Chondrocyte (in vitro differentiated cells): ENCODE measurements at regions not wholly inside any gene's neighbourhood (a gene's known extent, or its start where the extent isn't known, plus 50 kb on each side); places are given as distances from the start of the nearest gene placed in this dataset.
A peak's percentile ranks its signal among the peaks of the same experiment; 100 is the strongest.
"Not testable (repeated sequence)": the region's sequence is repeated elsewhere in the genome, so short reads cannot be mapped to it uniquely, and the experiment has no call there.

Experiments
- DNase-seq: peaks from one replicate; pipeline ENCODE4 v3.0.0; 2021; ENCODE audit warnings: mixed read lengths, low spot score
- H3K27ac Mint-ChIP-seq: one replicate; pipeline ENCODE4 v1.8.0; 2021; ENCODE audit warnings: mild to moderate bottlenecking, moderate library complexity, mixed read lengths; ENCODE audit not compliant: unreplicated experiment
- H3K27me3 Mint-ChIP-seq: 2 replicates; pipeline ENCODE4 v1.8.0; 2021; ENCODE audit warnings: low read depth, mixed read lengths
- H3K36me3 Mint-ChIP-seq: 2 replicates; pipeline ENCODE4 v1.8.0; 2021; ENCODE audit warnings: low read depth, mixed read lengths
- H3K4me1 Mint-ChIP-seq: 2 replicates; pipeline ENCODE4 v1.8.0; 2021; ENCODE audit warnings: low read depth, mild to moderate bottlenecking, mixed read lengths
- H3K4me3 Mint-ChIP-seq: one replicate; pipeline ENCODE4 v1.8.0; 2021; ENCODE audit warnings: mild to moderate bottlenecking, moderate library complexity, mixed read lengths; ENCODE audit not compliant: unreplicated experiment
- H3K9me3 Mint-ChIP-seq: 2 replicates; pipeline ENCODE4 v1.8.0; 2021; ENCODE audit warnings: low read depth, mixed read lengths
- TF ChIP-seq, protein P1 (sequence below): fragments of 200-600 bp; sonication (generic); IDR thresholded peaks from 2 replicates; pipeline ENCODE4 v1.5.0; 2021; ENCODE audit warnings: antibody characterized with exemption, mild to moderate bottlenecking, moderate library complexity

DNA sequence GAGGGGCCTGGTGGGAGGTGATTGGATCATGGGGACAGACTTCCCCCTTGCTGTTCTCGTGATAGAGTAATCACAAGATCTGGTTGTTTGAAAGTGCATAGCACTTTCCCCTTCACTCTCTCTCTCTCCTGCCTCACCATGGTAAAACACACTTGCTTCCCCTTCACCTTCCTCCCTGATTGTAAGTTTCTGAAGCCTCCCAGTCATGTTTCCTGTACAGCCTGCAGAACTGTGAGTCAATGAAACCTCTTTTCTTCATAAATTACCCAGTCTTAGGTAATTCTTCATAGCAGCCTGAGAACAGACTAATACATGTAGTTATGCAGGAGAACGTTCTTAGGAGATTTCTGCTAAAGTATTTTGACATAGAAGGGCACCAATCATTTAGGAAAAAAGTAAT is 59.9 kb upstream of the FBXO28 start:
- peaks cover 5% of the 10 kb centered on the region for H3K4me1 Mint-ChIP-seq
- peaks cover 1% of the 10 kb centered on the region for H3K36me3 Mint-ChIP-seq
- no peak overlapping the region for H3K4me3 Mint-ChIP-seq
- no peak overlapping the region for H3K27ac Mint-ChIP-seq
- no peak for DNase-seq
- TF ChIP-seq, protein P1, sequence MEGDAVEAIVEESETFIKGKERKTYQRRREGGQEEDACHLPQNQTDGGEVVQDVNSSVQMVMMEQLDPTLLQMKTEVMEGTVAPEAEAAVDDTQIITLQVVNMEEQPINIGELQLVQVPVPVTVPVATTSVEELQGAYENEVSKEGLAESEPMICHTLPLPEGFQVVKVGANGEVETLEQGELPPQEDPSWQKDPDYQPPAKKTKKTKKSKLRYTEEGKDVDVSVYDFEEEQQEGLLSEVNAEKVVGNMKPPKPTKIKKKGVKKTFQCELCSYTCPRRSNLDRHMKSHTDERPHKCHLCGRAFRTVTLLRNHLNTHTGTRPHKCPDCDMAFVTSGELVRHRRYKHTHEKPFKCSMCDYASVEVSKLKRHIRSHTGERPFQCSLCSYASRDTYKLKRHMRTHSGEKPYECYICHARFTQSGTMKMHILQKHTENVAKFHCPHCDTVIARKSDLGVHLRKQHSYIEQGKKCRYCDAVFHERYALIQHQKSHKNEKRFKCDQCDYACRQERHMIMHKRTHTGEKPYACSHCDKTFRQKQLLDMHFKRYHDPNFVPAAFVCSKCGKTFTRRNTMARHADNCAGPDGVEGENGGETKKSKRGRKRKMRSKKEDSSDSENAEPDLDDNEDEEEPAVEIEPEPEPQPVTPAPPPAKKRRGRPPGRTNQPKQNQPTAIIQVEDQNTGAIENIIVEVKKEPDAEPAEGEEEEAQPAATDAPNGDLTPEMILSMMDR, result no peak
- no peaks in the 10 kb centered on the region for H3K27me3 Mint-ChIP-seq
- peaks cover 2% of the 10 kb centered on the region for H3K9me3 Mint-ChIP-seq

DNA sequence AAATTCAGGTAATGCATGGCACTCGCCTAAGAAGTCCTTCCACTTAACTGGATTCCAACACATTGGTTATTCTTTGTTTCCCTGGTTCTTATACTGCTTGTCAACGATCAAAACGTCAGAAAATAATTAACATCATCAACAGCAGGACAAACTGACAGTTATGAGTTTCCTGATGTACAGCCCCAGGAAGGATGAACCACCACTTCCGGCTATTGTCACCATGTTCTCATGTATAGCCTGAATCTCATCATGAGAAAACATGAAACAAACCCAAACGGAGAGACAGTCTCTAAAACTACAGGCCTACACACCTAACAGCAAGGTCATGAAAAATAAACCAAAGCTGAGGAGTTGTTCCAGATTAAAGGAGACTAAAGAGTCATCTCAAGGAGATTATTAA is 60.5 kb upstream of the FBXO28 start:
- Mint-ChIP-seq H3K4me3 (no peak overlapping the region), H3K4me1 (peaks cover 5% of the 10 kb centered on the region), H3K27ac (no peak overlapping the region), H3K9me3 (no peaks in the 10 kb centered on the region), H3K27me3 (no peaks in the 10 kb centered on the region), H3K36me3 (no peaks in the 10 kb centered on the region)
- no peak for DNase-seq
- TF ChIP-seq, protein P1, result no peak

DNA sequence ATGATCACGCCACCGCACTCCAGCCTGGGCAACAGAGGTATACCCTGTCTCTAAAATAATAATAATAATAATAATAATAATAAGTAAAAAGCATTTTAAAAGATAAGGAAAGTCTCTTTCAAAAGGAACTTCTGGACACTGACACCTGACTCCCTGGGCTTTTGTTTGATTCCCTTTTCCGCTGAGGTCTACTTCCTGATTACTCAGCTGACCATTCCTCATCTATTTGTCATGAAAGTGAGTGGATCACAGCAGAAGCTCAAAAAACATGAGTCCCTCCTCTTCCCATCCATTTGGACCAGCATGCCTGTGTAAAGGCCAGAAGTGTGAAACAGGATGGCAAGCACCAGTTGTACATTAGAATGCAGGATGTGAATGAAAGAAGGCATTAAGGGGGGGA is 61.1 kb upstream of the FBXO28 start:
- TF ChIP-seq, protein P1, result no peak
- H3K27ac Mint-ChIP-seq, result no peak overlapping the region
- peaks cover 3% of the 10 kb centered on the region for H3K4me1 Mint-ChIP-seq
- no peaks in the 10 kb centered on the region for H3K27me3 Mint-ChIP-seq
- H3K4me3 Mint-ChIP-seq, result no peak overlapping the region
- H3K9me3 Mint-ChIP-seq, result no peaks in the 10 kb centered on the region
- no peak for DNase-seq
- no peaks in the 10 kb centered on the region for H3K36me3 Mint-ChIP-seq

DNA sequence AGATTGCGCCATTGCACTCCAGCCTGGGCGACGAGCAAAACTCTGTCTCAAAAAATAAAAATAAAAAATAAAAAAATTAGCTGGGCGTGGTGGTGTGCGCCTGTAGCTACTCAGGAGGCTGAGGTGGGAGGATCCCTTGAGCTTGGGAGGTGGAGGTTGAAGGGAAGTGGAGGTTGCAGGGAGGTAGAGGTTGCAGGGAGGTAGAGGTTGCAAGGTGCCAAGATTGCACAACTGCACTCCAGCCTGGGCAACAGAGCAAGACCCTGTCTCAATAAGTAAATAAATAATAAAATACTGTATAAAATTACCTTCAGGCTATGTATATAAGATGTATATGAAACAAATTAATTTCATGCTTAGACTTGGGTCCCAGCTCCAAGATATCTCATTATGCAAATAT is 62.1 kb upstream of the FBXO28 start:
- H3K4me3 Mint-ChIP-seq, H3K27ac Mint-ChIP-seq, H3K4me1 Mint-ChIP-seq, H3K27me3 Mint-ChIP-seq, H3K9me3 Mint-ChIP-seq, DNase-seq, H3K36me3 Mint-ChIP-seq: not testable (repeated sequence)

DNA sequence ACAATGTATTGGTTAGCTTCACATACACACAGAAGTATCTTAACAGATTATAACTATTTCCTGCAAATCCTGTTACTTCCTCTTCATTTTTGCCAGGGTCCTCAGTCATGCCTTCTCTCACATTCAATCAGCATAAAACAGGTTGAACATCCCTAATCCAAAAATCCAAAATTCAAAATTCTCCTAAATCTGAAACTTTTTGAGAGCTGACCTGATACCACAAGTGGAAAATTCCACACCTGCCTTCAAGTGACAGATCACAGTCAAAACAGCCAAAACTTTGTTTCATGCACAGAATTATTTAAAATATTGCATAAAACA is 62.9 kb upstream of the FBXO28 start:
- no peaks in the 10 kb centered on the region for H3K27me3 Mint-ChIP-seq
- no peaks in the 10 kb centered on the region for H3K9me3 Mint-ChIP-seq
- no peaks in the 10 kb centered on the region for H3K36me3 Mint-ChIP-seq
- no peaks in the 10 kb centered on the region for H3K4me1 Mint-ChIP-seq
- no peak for DNase-seq
- no peak overlapping the region for H3K27ac Mint-ChIP-seq
- TF ChIP-seq, protein P1, result peak; percentile 61
- H3K4me3 Mint-ChIP-seq, result no peak overlapping the region

DNA sequence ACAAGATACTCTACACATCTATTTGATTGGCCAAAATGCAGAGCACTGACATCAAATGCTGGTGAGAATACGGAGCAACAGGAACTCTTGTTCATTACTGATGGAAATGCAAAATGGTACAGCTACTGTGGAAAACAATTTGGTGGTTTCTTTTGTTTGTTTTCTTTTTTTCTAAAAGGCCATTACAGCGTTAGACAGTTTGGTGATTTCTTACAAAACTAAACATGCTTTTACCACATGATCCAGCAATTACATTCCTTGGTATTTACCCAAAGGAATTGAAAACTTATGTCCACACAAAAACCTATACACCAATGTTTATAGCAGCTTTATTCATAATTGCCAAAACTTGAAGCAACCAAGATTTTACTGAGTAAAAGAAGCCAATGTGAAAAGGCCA is 66.4 kb upstream of the FBXO28 start:
- H3K27me3 Mint-ChIP-seq, result peaks cover 5% of the 10 kb centered on the region
- no peaks in the 10 kb centered on the region for H3K36me3 Mint-ChIP-seq
- no peak overlapping the region for H3K27ac Mint-ChIP-seq
- no peak for DNase-seq
- no peak overlapping the region for H3K4me3 Mint-ChIP-seq
- TF ChIP-seq, protein P1, result no peak
- H3K9me3 Mint-ChIP-seq, result no peaks in the 10 kb centered on the region
- no peaks in the 10 kb centered on the region for H3K4me1 Mint-ChIP-seq
